Liver (tissue), 8 donors: ENCODE measurements at regions not wholly inside any gene's neighbourhood (a gene's known extent, or its start where the extent isn't known, plus 50 kb on each side); places are given as distances from the start of the nearest gene placed in this dataset.

Source experiments
- DNase-seq: peaks from one replicate; pipeline ENCODE4 v3.0.0-alpha.2; 2017; ENCODE audit warnings: low spot score
- H3K27ac ChIP-seq, 2 donors: one replicate each; pipeline ENCODE4 v1.7.0; 2013; ENCODE audit warnings: inconsistent platforms in 2 of 2, low read length in 2 of 2, control low read depth in 1 of 2, low read depth in 1 of 2, mild to moderate bottlenecking in 1 of 2
- H3K27me3 ChIP-seq, 4 donors: one replicate each; pipeline versions ENCODE4 v1.6.1 to v1.7.0; 2013; ENCODE audit warnings: low read length in 3 of 4, inconsistent platforms in 1 of 4, mild to moderate bottlenecking in 1 of 4, moderate library complexity in 1 of 4; ENCODE audit not compliant: control insufficient read depth in 4 of 4, insufficient read depth in 4 of 4
- H3K36me3 ChIP-seq, 4 donors: one replicate each; pipeline versions ENCODE4 v1.6.1 to v1.7.0; 2013; ENCODE audit warnings: low read length in 3 of 4, mild to moderate bottlenecking in 3 of 4, low read depth in 1 of 4, moderate library complexity in 1 of 4; ENCODE audit not compliant: control insufficient read depth in 4 of 4, insufficient read depth in 3 of 4
- H3K4me1 ChIP-seq, 4 donors: one replicate each; pipeline versions ENCODE4 v1.6.1 to v1.7.0; 2013; ENCODE audit warnings: low read length in 3 of 4, mild to moderate bottlenecking in 3 of 4, moderate library complexity in 1 of 4; ENCODE audit not compliant: control insufficient read depth in 4 of 4, insufficient read depth in 4 of 4
- H3K4me3 ChIP-seq, 3 donors: one replicate each; pipeline versions ENCODE4 v1.6.1 to v1.7.0; 2013; ENCODE audit warnings: low read length in 3 of 3, control low read depth in 1 of 3, low read depth in 1 of 3, mild to moderate bottlenecking in 1 of 3
- H3K9ac ChIP-seq, 2 donors: one replicate each; pipeline ENCODE4 v1.7.0; 2013; ENCODE audit warnings: low read length in 2 of 2, mild to moderate bottlenecking in 2 of 2, moderate library complexity in 2 of 2, control low read depth in 1 of 2, low read depth in 1 of 2
- H3K9me3 ChIP-seq, 4 donors: one replicate each; pipeline versions ENCODE4 v1.6.1 to v1.7.0; 2013; ENCODE audit warnings: low read length in 3 of 4; ENCODE audit not compliant: control insufficient read depth in 4 of 4
- EGR1 ChIP-seq, 2 donors: IDR thresholded peaks; 2 replicates each; pipeline ENCODE4 v1.6.1; 2016 to 2018; ENCODE audit warnings: antibody characterized with exemption in 2 of 2, low read depth in 2 of 2
- FOXA1 ChIP-seq: IDR thresholded peaks from 2 replicates; pipeline ENCODE4 v1.6.1; 2016; ENCODE audit warnings: antibody characterized with exemption
- FOXA2 ChIP-seq: IDR thresholded peaks from 2 replicates; pipeline ENCODE4 v1.6.1; 2016; ENCODE audit warnings: antibody characterized with exemption
- GABPA ChIP-seq, 2 donors: IDR thresholded peaks in 1 of 2; conservative IDR thresholded peaks in 1 of 2; 2 replicates each; pipeline ENCODE4 v1.6.1; 2016; ENCODE audit warnings: antibody characterized with exemption in 2 of 2, mild to moderate bottlenecking in 1 of 2, moderate library complexity in 1 of 2
- HNF4A ChIP-seq, 2 donors: conservative IDR thresholded peaks; 2 replicates each; pipeline ENCODE4 v1.6.1; 2016; ENCODE audit warnings: antibody characterized with exemption in 2 of 2, mild to moderate bottlenecking in 2 of 2
- HNF4G ChIP-seq: IDR thresholded peaks from 2 replicates; pipeline ENCODE4 v1.6.1; 2016; ENCODE audit warnings: antibody characterized with exemption
- JUND ChIP-seq, 2 donors: IDR thresholded peaks; 2 replicates each; pipeline ENCODE4 v1.6.1; 2016; ENCODE audit warnings: antibody characterized with exemption in 2 of 2
- NR2F2 ChIP-seq: IDR thresholded peaks from 2 replicates; pipeline ENCODE4 v1.6.1; 2016; ENCODE audit warnings: antibody characterized with exemption
- RAD21 ChIP-seq, 2 donors: IDR thresholded peaks; 2 replicates each; pipeline ENCODE4 v1.6.1; 2016; ENCODE audit warnings: antibody characterized with exemption in 2 of 2, mild to moderate bottlenecking in 2 of 2
- RXRA ChIP-seq, 2 donors: IDR thresholded peaks; 2 replicates each; pipeline ENCODE4 v1.6.1; 2017 to 2018; ENCODE audit warnings: antibody characterized with exemption in 2 of 2, mild to moderate bottlenecking in 1 of 2
- SP1 ChIP-seq: IDR thresholded peaks from 2 replicates; pipeline ENCODE4 v1.6.1; 2018; ENCODE audit warnings: antibody characterized with exemption, mild to moderate bottlenecking
- TAF1 ChIP-seq: conservative IDR thresholded peaks from 2 replicates; pipeline ENCODE4 v1.6.1; 2016; ENCODE audit warnings: antibody characterized with exemption, mild to moderate bottlenecking
- WGBS: extraction: QIAGEN DNeasy Blood & Tissue Kit; methylation state at CpG from one replicate; pipeline ENCODE4 v1.1.7; 2013; 5-methylcytosine and 5-hydroxymethylcytosine counted together
- TF ChIP-seq, protein P1 (sequence below): IDR thresholded peaks from 2 replicates; pipeline ENCODE4 v1.6.1; 2016; ENCODE audit warnings: antibody characterized with exemption, mild to moderate bottlenecking
- TF ChIP-seq, protein P2 (sequence below): fragments of 150-350 bp; IDR thresholded peaks from 2 replicates; pipeline ENCODE4 v1.5.1; 2017; ENCODE audit warnings: improper control_type of control experiment, low read depth, low read length; ENCODE audit not compliant: missing input control
- donor health status: healthy.
- donor health status: healthy.
- donor health status: healthy.
- donor health status: healthy.
- donor health status: healthy.

DNA sequence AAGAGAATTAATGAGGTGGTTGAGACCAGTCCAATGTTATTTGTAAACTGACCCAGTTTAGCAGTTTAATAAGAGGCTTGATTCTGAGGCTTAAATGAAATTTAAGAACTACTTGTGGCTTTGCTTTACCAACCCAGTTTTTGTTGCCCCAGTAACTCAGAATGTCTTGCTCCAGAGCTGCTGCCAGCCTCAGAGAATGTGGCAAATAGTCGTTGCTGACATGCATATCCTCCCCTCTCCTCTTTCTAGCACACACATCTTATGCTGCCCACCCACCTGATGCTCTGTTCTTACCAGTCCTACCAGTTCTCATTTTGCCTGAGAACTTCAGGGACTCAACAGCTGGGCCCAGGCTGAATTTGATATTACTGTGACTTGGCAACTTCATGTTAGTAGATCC, 92.4 kb upstream of the TSC22D2 start:
- Histone ChIP-seq H3K4me1 (peaks cover 0 to 8% (median 0%) of the 10 kb centered on the region in 4 donors), H3K27ac (no peak overlapping the region), H3K4me3 (no peak overlapping the region), H3K9me3 (no peaks in the 10 kb centered on the region), H3K9ac (no peak overlapping the region), H3K27me3 (no peaks in the 10 kb centered on the region), H3K36me3 (no peaks in the 10 kb centered on the region)
- DNase-seq = no peak
- TF ChIP-seq RAD21 (IDR thresholded peaks at IDR 0.05) (no peak), GABPA (IDR thresholded peaks at IDR 0.05 in 1 of 2, conservative IDR thresholded peaks at IDR 0.05 in 1 of 2) (no peak), EGR1 (IDR thresholded peaks at IDR 0.05; ENCODE audit: low read depth in 2 of 2) (no peak), SP1 (no peak), TAF1 (no peak), HNF4A (conservative IDR thresholded peaks at IDR 0.05) (no peak), NR2F2 (no peak), JUND (IDR thresholded peaks at IDR 0.05) (no peak), RXRA (IDR thresholded peaks at IDR 0.05) (no peak), FOXA1 (no peak)
- TF ChIP-seq, protein P1, sequence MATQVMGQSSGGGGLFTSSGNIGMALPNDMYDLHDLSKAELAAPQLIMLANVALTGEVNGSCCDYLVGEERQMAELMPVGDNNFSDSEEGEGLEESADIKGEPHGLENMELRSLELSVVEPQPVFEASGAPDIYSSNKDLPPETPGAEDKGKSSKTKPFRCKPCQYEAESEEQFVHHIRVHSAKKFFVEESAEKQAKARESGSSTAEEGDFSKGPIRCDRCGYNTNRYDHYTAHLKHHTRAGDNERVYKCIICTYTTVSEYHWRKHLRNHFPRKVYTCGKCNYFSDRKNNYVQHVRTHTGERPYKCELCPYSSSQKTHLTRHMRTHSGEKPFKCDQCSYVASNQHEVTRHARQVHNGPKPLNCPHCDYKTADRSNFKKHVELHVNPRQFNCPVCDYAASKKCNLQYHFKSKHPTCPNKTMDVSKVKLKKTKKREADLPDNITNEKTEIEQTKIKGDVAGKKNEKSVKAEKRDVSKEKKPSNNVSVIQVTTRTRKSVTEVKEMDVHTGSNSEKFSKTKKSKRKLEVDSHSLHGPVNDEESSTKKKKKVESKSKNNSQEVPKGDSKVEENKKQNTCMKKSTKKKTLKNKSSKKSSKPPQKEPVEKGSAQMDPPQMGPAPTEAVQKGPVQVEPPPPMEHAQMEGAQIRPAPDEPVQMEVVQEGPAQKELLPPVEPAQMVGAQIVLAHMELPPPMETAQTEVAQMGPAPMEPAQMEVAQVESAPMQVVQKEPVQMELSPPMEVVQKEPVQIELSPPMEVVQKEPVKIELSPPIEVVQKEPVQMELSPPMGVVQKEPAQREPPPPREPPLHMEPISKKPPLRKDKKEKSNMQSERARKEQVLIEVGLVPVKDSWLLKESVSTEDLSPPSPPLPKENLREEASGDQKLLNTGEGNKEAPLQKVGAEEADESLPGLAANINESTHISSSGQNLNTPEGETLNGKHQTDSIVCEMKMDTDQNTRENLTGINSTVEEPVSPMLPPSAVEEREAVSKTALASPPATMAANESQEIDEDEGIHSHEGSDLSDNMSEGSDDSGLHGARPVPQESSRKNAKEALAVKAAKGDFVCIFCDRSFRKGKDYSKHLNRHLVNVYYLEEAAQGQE = no peak
- TF ChIP-seq, protein P2, sequence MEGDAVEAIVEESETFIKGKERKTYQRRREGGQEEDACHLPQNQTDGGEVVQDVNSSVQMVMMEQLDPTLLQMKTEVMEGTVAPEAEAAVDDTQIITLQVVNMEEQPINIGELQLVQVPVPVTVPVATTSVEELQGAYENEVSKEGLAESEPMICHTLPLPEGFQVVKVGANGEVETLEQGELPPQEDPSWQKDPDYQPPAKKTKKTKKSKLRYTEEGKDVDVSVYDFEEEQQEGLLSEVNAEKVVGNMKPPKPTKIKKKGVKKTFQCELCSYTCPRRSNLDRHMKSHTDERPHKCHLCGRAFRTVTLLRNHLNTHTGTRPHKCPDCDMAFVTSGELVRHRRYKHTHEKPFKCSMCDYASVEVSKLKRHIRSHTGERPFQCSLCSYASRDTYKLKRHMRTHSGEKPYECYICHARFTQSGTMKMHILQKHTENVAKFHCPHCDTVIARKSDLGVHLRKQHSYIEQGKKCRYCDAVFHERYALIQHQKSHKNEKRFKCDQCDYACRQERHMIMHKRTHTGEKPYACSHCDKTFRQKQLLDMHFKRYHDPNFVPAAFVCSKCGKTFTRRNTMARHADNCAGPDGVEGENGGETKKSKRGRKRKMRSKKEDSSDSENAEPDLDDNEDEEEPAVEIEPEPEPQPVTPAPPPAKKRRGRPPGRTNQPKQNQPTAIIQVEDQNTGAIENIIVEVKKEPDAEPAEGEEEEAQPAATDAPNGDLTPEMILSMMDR = no peak
- 50% methylated on average over 1 of the region's 1 CpG for WGBS

- H3K27ac ChIP-seq = no peak overlapping the region
- no peak for DNase-seq
- TF ChIP-seq GABPA (IDR thresholded peaks at IDR 0.05 in 1 of 2, conservative IDR thresholded peaks at IDR 0.05 in 1 of 2) = no peak
- TF ChIP-seq FOXA1 = no peak
- TF ChIP-seq TAF1 = no peak
- no peak for TF ChIP-seq FOXA2
- TF ChIP-seq HNF4G = no peak
- TF ChIP-seq, protein P1 = no peak
- H3K9me3 ChIP-seq = no peaks in the 10 kb centered on the region
- no peak overlapping the region for H3K9ac ChIP-seq
- no peaks in the 10 kb centered on the region for H3K36me3 ChIP-seq
- H3K4me1 ChIP-seq = peaks cover 0 to 8% (median 0%) of the 10 kb centered on the region in 4 donors
- H3K4me3 ChIP-seq = no peak overlapping the region
- 66% methylated on average over 5 of the region's 5 CpGs for WGBS
- no peaks in the 10 kb centered on the region for H3K27me3 ChIP-seq
Measured at GRCh38 chr3:150314248-150315004, 93.7 kb upstream of the TSC22D2 start.
